ENCODE measurements at regions not wholly inside any gene's neighbourhood (a gene's known extent, or its start where the extent isn't known, plus 50 kb on each side); places are given as distances from the start of the nearest gene placed in this dataset.

- Histone ChIP-seq H2AFZ (ENCODE audit: low read depth, low read length) (peak overlapping the region; percentile 27; the same call in 1 of the 2 replicates), H4K20me1 (replicated peaks; ENCODE audit: control insufficient read depth, insufficient read depth, low read length) (no peaks in the 10 kb centered on the region), H3K9me3 (replicated peaks; ENCODE audit: control insufficient read depth, insufficient read depth, low read depth, low read length) (no peaks in the 10 kb centered on the region), H3K9me1 (ENCODE audit: control insufficient read depth, insufficient read depth, low read length) (no peaks in the 10 kb centered on the region), H3K79me2 (ENCODE audit: control insufficient read depth, insufficient read depth, low read length) (no peaks in the 10 kb centered on the region), H3K4me3 (no peak overlapping the region), H3K4me1 (replicated peaks in 1 of 2; ENCODE audit: control insufficient read depth in 2 of 2, insufficient read depth in 2 of 2, low read length in 2 of 2) (no peaks in the 10 kb centered on the region), H3K36me3 (ENCODE audit: control insufficient read depth, insufficient read depth, low read length) (no peaks in the 10 kb centered on the region), H3K27ac (ENCODE audit: extremely low read depth, low read depth, low read length) (no peak overlapping the region), H3K27me3 (ENCODE audit: control insufficient read depth in 2 of 2, insufficient read depth in 2 of 2, low read length in 2 of 2) (peaks cover 0 to 15% of the 10 kb centered on the region in 2 experiments; a peak in 1 of 5 replicates), H3K9ac (ENCODE audit: insufficient read depth in 1 of 2, low read depth in 2 of 2, low read length in 2 of 2) (no peak overlapping the region), H3K4me2 (ENCODE audit: insufficient read depth, low read length) (no peak overlapping the region)
- 4% methylated on average over 15 of the region's 15 CpGs for WGBS (ENCODE audit: insufficient coverage, low coverage, missing lambda C conversion rate)
- no peak for ATAC-seq
- TF ChIP-seq PKNOX1 (IDR thresholded peaks at IDR 0.05) (peak; percentile 68), PBX2 (CRISPR knock-in tag; IDR thresholded peaks at IDR 0.05; ENCODE audit: low read depth) (no peak), PBX2 (tag; conservative IDR thresholded peaks at IDR 0.05; ENCODE audit: low read depth) (0 out of 2 replicates have a peak, but pooled peaks have one; percentile 31), MEIS2 (IDR thresholded peaks at IDR 0.05; ENCODE audit: partially characterized antibody) (peak; percentile 41), YBX1 (IDR thresholded peaks at IDR 0.05) (no peak)
- intact Hi-C loops (cut with micrococcal nuclease) = no loop called here
- ChIA-PET CTCF (ENCODE audit: low intra/inter-chr PET ratio) (interaction anchor here (0.6 kb wide), 1 partner anchor 1942 kb away, joined by 3 read pairs; no protein-coding TSS in a partner anchor), POLR2A (interaction anchor here (0.6 to 1.0 kb wide), 4 partner anchors 10 to 1018 kb away, joined by 3 to 4 read pairs (median 3); no protein-coding TSS in a partner anchor)
- BruUV-seq (replicated peaks) = no TSS peak
- DNase-seq (ENCODE audit: extremely low read depth in 1 of 4, low spot score in 3 of 4) = no peak
- in situ Hi-C loops (cut with MboI) = no loop called here
- no peak for FAIRE-seq
Measured at GRCh38 chr1:114323959-114324661, 170.4 kb upstream of the SYT6 start.

Measured in K562 (cell line).